GM23338 (cell line): ENCODE measurements at regions not wholly inside any gene's neighbourhood (a gene's known extent, or its start where the extent isn't known, plus 50 kb on each side); places are given as distances from the start of the nearest gene placed in this dataset.
A peak's percentile ranks its signal among the peaks of the same experiment; 100 is the strongest.

Experiments
- ATAC-seq: fragments of 200-7000 bp; cut with Tn5 transposase; 3 replicates; pipeline ENCODE4 v1.9.1; 2020
- DNase-seq: peaks from one replicate; pipeline ENCODE4 v3.0.0-alpha.2; 2015; ENCODE audit warnings: low spot score
- H2AFZ ChIP-seq: fragments of 200-600 bp; sonication (generic); 2 replicates; pipeline ENCODE4 v1.8.0; 2016; ENCODE audit warnings: antibody characterized with exemption, mild to moderate bottlenecking, moderate library complexity
- H3F3A ChIP-seq: fragments of 200-600 bp; sonication (generic); replicated peaks from 2 replicates; pipeline ENCODE4 v1.8.0; 2017; ENCODE audit warnings: antibody characterized with exemption, mixed run types, low read depth
- H3K27ac ChIP-seq: fragments of 200-600 bp; sonication (generic); 2 replicates; pipeline ENCODE4 v1.6.1; 2016; ENCODE audit warnings: low read depth
- H3K27me3 ChIP-seq: fragments of 200-600 bp; sonication (generic); 2 replicates; pipeline ENCODE4 v1.8.0; 2016; ENCODE audit warnings: mild to moderate bottlenecking, mixed run types, moderate library complexity; ENCODE audit not compliant: insufficient read depth
- H3K36me3 ChIP-seq: fragments of 200-600 bp; sonication (generic); 2 replicates; pipeline ENCODE4 v1.8.0; 2016; ENCODE audit warnings: mild to moderate bottlenecking; ENCODE audit not compliant: insufficient read depth
- H3K4me1 ChIP-seq: fragments of 200-600 bp; sonication (generic); 2 replicates; pipeline ENCODE4 v1.8.0; 2016; ENCODE audit warnings: mild to moderate bottlenecking, moderate library complexity; ENCODE audit not compliant: insufficient read depth
- H3K4me2 ChIP-seq: fragments of 200-600 bp; sonication (generic); 2 replicates; pipeline ENCODE4 v1.7.1; 2017; ENCODE audit warnings: mixed run types
- H3K4me3 ChIP-seq: fragments of 200-600 bp; sonication (generic); 2 replicates; pipeline ENCODE4 v1.6.1; 2016; ENCODE audit warnings: mixed run types
- H3K79me2 ChIP-seq: fragments of 200-600 bp; sonication (generic); replicated peaks from 2 replicates; pipeline ENCODE4 v1.8.0; 2017; ENCODE audit warnings: mild to moderate bottlenecking; ENCODE audit not compliant: insufficient read depth
- H3K9me2 ChIP-seq: fragments of 200-600 bp; sonication (generic); 2 replicates; pipeline ENCODE4 v1.8.0; 2017; ENCODE audit not compliant: insufficient read depth
- H4K20me1 ChIP-seq: fragments of 200-600 bp; sonication (generic); replicated peaks from 2 replicates; pipeline ENCODE4 v1.8.0; 2017; ENCODE audit warnings: mild to moderate bottlenecking; ENCODE audit not compliant: insufficient read depth
- H3K27ac Mint-ChIP-seq: 2 replicates; pipeline ENCODE4 v1.8.0; 2020; ENCODE audit warnings: inconsistent platforms, mild to moderate bottlenecking, moderate library complexity, mixed read lengths
- H3K27me3 Mint-ChIP-seq: 3 replicates; pipeline ENCODE4 v1.8.0; 2022; ENCODE audit warnings: low read depth, mild to moderate bottlenecking, moderate library complexity, mixed read lengths, inconsistent platforms; ENCODE audit not compliant: insufficient read depth, poor library complexity
- H3K36me3 Mint-ChIP-seq: 3 replicates; pipeline ENCODE4 v1.8.0; 2021; ENCODE audit warnings: low read depth, mild to moderate bottlenecking, inconsistent platforms, moderate library complexity, mixed read lengths
- H3K4me1 Mint-ChIP-seq: 3 replicates; pipeline ENCODE4 v1.8.0; 2020; ENCODE audit warnings: mild to moderate bottlenecking, inconsistent platforms, mixed read lengths
- H3K4me3 Mint-ChIP-seq: 3 replicates; pipeline ENCODE4 v1.8.0; 2021; ENCODE audit warnings: moderate library complexity, mild to moderate bottlenecking, inconsistent platforms, mixed read lengths
- H3K9me3 Mint-ChIP-seq: 3 replicates; pipeline ENCODE4 v1.8.0; 2020; ENCODE audit warnings: moderate library complexity, mild to moderate bottlenecking, inconsistent platforms, mixed read lengths
- CREB1 ChIP-seq: fragments of 250-450 bp; sonication (Bioruptor Pico); IDR thresholded peaks from 2 replicates; pipeline ENCODE4 v1.5.0; 2020; ENCODE audit warnings: low read depth, mild to moderate bottlenecking, moderate library complexity
- EZH2 ChIP-seq: fragments of 200-600 bp; sonication (generic); IDR thresholded peaks from one replicate; pipeline ENCODE4 v1.8.0; 2017; ENCODE audit warnings: antibody characterized with exemption, mild to moderate bottlenecking, low read depth; ENCODE audit not compliant: unreplicated experiment
- EZH2phosphoT487 ChIP-seq: fragments of 200-600 bp; sonication (generic); IDR thresholded peaks from one replicate; pipeline ENCODE4 v1.8.1; 2018; ENCODE audit warnings: antibody characterized with exemption; ENCODE audit not compliant: unreplicated experiment
- JUNB ChIP-seq: IDR thresholded peaks from one replicate; pipeline ENCODE4 v1.6.1; 2016; ENCODE audit warnings: antibody characterized with exemption; ENCODE audit not compliant: unreplicated experiment
- NANOG ChIP-seq: IDR thresholded peaks from 2 replicates; pipeline ENCODE4 v1.6.1; 2016; ENCODE audit warnings: antibody characterized with exemption, borderline replicate concordance
- POLR2AphosphoS5 ChIP-seq: IDR thresholded peaks from 2 replicates; pipeline ENCODE4 v1.6.1; 2016; ENCODE audit warnings: antibody characterized with exemption, low read depth
- STAT1 ChIP-seq: IDR thresholded peaks from one replicate; pipeline ENCODE4 v1.6.1; 2016; ENCODE audit warnings: antibody characterized with exemption; ENCODE audit not compliant: unreplicated experiment
- ZNF114 ChIP-seq: fragments of 250-450 bp; sonication (Bioruptor Pico); IDR thresholded peaks from 2 replicates; pipeline ENCODE4 v1.5.0; 2020; ENCODE audit warnings: mild to moderate bottlenecking, moderate library complexity
- ZNF331 ChIP-seq: fragments of 250-450 bp; sonication (Bioruptor Pico); IDR thresholded peaks from 2 replicates; pipeline ENCODE4 v1.5.0; 2020; ENCODE audit warnings: low read depth, mild to moderate bottlenecking, moderate library complexity
- TF ChIP-seq, protein P1 (sequence below), 2 experiments: fragments of 200-600 bp in 1 of 2; sonication (generic) in 1 of 2; conservative IDR thresholded peaks; 2 replicates each; pipeline versions ENCODE4 v1.5.1 to v1.6.1; 2016 to 2017; ENCODE audit warnings: antibody characterized with exemption in 2 of 2, low read depth in 2 of 2, mild to moderate bottlenecking in 2 of 2, moderate library complexity in 1 of 2
- TF ChIP-seq, protein P2 (sequence below): IDR thresholded peaks from 2 replicates; pipeline ENCODE4 v1.6.1; 2016; ENCODE audit warnings: antibody characterized with exemption
- TF ChIP-seq, protein P3 (sequence below): IDR thresholded peaks from one replicate; pipeline ENCODE4 v1.6.1; 2018; ENCODE audit warnings: antibody characterized with exemption; ENCODE audit not compliant: unreplicated experiment
- TF ChIP-seq, protein P4 (sequence below): fragments of 250-450 bp; sonication (Bioruptor Pico); IDR thresholded peaks from 2 replicates; pipeline ENCODE4 v1.5.0; 2020; ENCODE audit warnings: mild to moderate bottlenecking, moderate library complexity

DNA sequence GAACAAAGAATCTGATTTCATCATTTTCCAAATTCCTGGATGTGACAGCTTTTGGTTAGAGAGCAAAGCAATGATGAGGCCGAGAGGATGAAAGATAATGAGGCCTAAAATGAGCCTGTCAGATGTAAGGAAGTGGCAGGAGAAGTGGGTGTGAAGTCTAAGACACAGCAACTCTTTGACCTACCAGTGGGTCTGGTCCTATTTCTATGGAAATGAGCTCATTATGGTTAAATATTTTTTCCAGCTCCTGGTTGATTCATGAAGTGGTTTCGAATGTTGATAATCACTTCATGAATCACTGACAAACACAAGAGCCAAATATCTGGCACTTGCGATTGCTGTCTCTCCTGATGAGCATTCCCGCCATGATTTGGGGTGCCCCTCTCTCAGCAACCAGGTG, 273.3 kb upstream of the CDH5 start:
- Histone ChIP-seq H3K79me2 (no peaks in the 10 kb centered on the region), H3F3A (no peaks in the 10 kb centered on the region), H3K27ac (no peak overlapping the region), H3K36me3 (no peaks in the 10 kb centered on the region), H2AFZ (peak overlapping the region; percentile 18; the same call in 1 of the 2 replicates), H3K4me2 (no peak overlapping the region), H3K4me1 (no peaks in the 10 kb centered on the region), H4K20me1 (no peaks in the 10 kb centered on the region), H3K27me3 (no peaks in the 10 kb centered on the region), H3K4me3 (no peak overlapping the region), H3K9me2 (no peaks in the 10 kb centered on the region)
- DNase-seq (no peak), ATAC-seq (no peak)
- H3K36me3 Mint-ChIP-seq = no peaks in the 10 kb centered on the region
- H3K4me1 Mint-ChIP-seq = no peaks in the 10 kb centered on the region
- TF ChIP-seq ZNF114 (CRISPR knock-in tag) (no peak), EZH2 (no peak), JUNB (no peak), ZNF331 (no peak), NANOG (no peak), EZH2phosphoT487 (no peak), CREB1 (CRISPR knock-in tag) (no peak), POLR2AphosphoS5 (no peak), STAT1 (no peak)
- TF ChIP-seq, protein P1, sequence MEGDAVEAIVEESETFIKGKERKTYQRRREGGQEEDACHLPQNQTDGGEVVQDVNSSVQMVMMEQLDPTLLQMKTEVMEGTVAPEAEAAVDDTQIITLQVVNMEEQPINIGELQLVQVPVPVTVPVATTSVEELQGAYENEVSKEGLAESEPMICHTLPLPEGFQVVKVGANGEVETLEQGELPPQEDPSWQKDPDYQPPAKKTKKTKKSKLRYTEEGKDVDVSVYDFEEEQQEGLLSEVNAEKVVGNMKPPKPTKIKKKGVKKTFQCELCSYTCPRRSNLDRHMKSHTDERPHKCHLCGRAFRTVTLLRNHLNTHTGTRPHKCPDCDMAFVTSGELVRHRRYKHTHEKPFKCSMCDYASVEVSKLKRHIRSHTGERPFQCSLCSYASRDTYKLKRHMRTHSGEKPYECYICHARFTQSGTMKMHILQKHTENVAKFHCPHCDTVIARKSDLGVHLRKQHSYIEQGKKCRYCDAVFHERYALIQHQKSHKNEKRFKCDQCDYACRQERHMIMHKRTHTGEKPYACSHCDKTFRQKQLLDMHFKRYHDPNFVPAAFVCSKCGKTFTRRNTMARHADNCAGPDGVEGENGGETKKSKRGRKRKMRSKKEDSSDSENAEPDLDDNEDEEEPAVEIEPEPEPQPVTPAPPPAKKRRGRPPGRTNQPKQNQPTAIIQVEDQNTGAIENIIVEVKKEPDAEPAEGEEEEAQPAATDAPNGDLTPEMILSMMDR (conservative IDR thresholded peaks at IDR 0.05; ENCODE audit: low read depth in 2 of 2) = no peak
- TF ChIP-seq, protein P2, sequence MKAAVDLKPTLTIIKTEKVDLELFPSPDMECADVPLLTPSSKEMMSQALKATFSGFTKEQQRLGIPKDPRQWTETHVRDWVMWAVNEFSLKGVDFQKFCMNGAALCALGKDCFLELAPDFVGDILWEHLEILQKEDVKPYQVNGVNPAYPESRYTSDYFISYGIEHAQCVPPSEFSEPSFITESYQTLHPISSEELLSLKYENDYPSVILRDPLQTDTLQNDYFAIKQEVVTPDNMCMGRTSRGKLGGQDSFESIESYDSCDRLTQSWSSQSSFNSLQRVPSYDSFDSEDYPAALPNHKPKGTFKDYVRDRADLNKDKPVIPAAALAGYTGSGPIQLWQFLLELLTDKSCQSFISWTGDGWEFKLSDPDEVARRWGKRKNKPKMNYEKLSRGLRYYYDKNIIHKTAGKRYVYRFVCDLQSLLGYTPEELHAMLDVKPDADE = no peak
- TF ChIP-seq, protein P3, sequence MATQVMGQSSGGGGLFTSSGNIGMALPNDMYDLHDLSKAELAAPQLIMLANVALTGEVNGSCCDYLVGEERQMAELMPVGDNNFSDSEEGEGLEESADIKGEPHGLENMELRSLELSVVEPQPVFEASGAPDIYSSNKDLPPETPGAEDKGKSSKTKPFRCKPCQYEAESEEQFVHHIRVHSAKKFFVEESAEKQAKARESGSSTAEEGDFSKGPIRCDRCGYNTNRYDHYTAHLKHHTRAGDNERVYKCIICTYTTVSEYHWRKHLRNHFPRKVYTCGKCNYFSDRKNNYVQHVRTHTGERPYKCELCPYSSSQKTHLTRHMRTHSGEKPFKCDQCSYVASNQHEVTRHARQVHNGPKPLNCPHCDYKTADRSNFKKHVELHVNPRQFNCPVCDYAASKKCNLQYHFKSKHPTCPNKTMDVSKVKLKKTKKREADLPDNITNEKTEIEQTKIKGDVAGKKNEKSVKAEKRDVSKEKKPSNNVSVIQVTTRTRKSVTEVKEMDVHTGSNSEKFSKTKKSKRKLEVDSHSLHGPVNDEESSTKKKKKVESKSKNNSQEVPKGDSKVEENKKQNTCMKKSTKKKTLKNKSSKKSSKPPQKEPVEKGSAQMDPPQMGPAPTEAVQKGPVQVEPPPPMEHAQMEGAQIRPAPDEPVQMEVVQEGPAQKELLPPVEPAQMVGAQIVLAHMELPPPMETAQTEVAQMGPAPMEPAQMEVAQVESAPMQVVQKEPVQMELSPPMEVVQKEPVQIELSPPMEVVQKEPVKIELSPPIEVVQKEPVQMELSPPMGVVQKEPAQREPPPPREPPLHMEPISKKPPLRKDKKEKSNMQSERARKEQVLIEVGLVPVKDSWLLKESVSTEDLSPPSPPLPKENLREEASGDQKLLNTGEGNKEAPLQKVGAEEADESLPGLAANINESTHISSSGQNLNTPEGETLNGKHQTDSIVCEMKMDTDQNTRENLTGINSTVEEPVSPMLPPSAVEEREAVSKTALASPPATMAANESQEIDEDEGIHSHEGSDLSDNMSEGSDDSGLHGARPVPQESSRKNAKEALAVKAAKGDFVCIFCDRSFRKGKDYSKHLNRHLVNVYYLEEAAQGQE = no peak
- TF ChIP-seq, protein P4, sequence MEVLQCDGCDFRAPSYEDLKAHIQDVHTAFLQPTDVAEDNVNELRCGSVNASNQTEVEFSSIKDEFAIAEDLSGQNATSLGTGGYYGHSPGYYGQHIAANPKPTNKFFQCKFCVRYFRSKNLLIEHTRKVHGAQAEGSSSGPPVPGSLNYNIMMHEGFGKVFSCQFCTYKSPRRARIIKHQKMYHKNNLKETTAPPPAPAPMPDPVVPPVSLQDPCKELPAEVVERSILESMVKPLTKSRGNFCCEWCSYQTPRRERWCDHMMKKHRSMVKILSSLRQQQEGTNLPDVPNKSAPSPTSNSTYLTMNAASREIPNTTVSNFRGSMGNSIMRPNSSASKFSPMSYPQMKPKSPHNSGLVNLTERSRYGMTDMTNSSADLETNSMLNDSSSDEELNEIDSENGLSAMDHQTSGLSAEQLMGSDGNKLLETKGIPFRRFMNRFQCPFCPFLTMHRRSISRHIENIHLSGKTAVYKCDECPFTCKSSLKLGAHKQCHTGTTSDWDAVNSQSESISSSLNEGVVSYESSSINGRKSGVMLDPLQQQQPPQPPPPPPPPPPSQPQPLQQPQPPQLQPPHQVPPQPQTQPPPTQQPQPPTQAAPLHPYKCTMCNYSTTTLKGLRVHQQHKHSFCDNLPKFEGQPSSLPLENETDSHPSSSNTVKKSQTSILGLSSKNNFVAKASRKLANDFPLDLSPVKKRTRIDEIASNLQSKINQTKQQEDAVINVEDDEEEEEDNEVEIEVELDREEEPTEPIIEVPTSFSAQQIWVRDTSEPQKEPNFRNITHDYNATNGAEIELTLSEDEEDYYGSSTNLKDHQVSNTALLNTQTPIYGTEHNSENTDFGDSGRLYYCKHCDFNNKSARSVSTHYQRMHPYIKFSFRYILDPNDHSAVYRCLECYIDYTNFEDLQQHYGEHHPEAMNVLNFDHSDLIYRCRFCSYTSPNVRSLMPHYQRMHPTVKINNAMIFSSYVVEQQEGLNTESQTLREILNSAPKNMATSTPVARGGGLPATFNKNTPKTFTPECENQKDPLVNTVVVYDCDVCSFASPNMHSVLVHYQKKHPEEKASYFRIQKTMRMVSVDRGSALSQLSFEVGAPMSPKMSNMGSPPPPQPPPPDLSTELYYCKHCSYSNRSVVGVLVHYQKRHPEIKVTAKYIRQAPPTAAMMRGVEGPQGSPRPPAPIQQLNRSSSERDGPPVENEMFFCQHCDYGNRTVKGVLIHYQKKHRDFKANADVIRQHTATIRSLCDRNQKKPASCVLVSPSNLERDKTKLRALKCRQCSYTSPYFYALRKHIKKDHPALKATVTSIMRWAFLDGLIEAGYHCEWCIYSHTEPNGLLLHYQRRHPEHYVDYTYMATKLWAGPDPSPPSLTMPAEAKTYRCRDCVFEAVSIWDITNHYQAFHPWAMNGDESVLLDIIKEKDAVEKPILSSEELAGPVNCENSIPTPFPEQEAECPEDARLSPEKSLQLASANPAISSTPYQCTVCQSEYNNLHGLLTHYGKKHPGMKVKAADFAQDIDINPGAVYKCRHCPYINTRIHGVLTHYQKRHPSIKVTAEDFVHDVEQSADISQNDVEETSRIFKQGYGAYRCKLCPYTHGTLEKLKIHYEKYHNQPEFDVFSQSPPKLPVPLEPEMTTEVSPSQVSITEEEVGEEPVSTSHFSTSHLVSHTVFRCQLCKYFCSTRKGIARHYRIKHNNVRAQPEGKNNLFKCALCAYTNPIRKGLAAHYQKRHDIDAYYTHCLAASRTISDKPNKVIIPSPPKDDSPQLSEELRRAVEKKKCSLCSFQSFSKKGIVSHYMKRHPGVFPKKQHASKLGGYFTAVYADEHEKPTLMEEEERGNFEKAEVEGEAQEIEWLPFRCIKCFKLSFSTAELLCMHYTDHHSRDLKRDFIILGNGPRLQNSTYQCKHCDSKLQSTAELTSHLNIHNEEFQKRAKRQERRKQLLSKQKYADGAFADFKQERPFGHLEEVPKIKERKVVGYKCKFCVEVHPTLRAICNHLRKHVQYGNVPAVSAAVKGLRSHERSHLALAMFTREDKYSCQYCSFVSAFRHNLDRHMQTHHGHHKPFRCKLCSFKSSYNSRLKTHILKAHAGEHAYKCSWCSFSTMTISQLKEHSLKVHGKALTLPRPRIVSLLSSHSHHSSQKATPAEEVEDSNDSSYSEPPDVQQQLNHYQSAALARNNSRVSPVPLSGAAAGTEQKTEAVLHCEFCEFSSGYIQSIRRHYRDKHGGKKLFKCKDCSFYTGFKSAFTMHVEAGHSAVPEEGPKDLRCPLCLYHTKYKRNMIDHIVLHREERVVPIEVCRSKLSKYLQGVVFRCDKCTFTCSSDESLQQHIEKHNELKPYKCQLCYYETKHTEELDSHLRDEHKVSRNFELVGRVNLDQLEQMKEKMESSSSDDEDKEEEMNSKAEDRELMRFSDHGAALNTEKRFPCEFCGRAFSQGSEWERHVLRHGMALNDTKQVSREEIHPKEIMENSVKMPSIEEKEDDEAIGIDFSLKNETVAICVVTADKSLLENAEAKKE (CRISPR knock-in tag) = no peak
- H3K27ac Mint-ChIP-seq = no peak overlapping the region
- H3K4me3 Mint-ChIP-seq = no peak overlapping the region
- no peaks in the 10 kb centered on the region for H3K9me3 Mint-ChIP-seq
- H3K27me3 Mint-ChIP-seq = no peaks in the 10 kb centered on the region
